Brain microvascular endothelial cell (primary cell): ENCODE measurements at regions not wholly inside any gene's neighbourhood (a gene's known extent, or its start where the extent isn't known, plus 50 kb on each side); places are given as distances from the start of the nearest gene placed in this dataset.
"Not testable (repeated sequence)": the region's sequence is repeated elsewhere in the genome, so short reads cannot be mapped to it uniquely, and the experiment has no call there.

ENCODE experiments used
- DNase-seq: peaks from one replicate; pipeline ENCODE4 v3.0.0-alpha.2; 2020
- H3K27ac ChIP-seq: fragments of 250-450 bp; sonication (Bioruptor Pico); 2 replicates; pipeline ENCODE4 v1.5.1; 2020; ENCODE audit warnings: mild to moderate bottlenecking, moderate library complexity
- H3K27me3 ChIP-seq: fragments of 250-450 bp; sonication (Bioruptor Pico); replicated peaks from 2 replicates; pipeline ENCODE4 v1.5.1; 2020; ENCODE audit warnings: mild to moderate bottlenecking
- H3K36me3 ChIP-seq: fragments of 250-450 bp; sonication (Bioruptor Pico); replicated peaks from 2 replicates; pipeline ENCODE4 v1.5.1; 2020; ENCODE audit warnings: mild to moderate bottlenecking
- H3K4me3 ChIP-seq: 2 replicates; pipeline ENCODE4 v1.5.1; 2011; ENCODE audit warnings: low read depth, mild to moderate bottlenecking, control low read depth, low read length, moderate library complexity
- CTCF ChIP-seq: IDR thresholded peaks from 2 replicates; pipeline ENCODE4 v1.5.1; 2011; ENCODE audit warnings: low read depth, mild to moderate bottlenecking, moderate library complexity, low read length, control low read depth, inconsistent platforms; ENCODE audit errors: missing control alignments
- in situ Hi-C: cut with HindIII; loops from 2 replicates; pipeline ENCODE4 v1.10.0; 2017; ENCODE audit warnings: low sequenced_read_pairs, low pct_ligation_motif_present

- in situ Hi-C loops = no loop called here
Observed at GRCh38 chr12:14200598-14200997, 164.9 kb upstream of the ATF7IP start.

GRCh38 chr12:14201291-14201690, 164.2 kb upstream of the ATF7IP start:
- Histone ChIP-seq H3K4me3 (no peak overlapping the region), H3K27me3 (no peaks in the 10 kb centered on the region), H3K27ac (no peak overlapping the region), H3K36me3 (no peaks in the 10 kb centered on the region)
- TF ChIP-seq CTCF = no peak
- DNase-seq = no peak
- in situ Hi-C loops = no loop called here

More at GRCh38 chr12:14200598-14200997, 164.9 kb upstream of the ATF7IP start:
- no peak for TF ChIP-seq CTCF
- H3K27me3 ChIP-seq = no peaks in the 10 kb centered on the region
- no peak overlapping the region for H3K27ac ChIP-seq
- no peaks in the 10 kb centered on the region for H3K36me3 ChIP-seq
- no peak for DNase-seq
- no peak overlapping the region for H3K4me3 ChIP-seq

GRCh38 chr12:14207905-14208551, 157.5 kb upstream of the ATF7IP start:
- in situ Hi-C loops = no loop called here
- no peak for DNase-seq
- Histone ChIP-seq H3K27me3 (no peaks in the 10 kb centered on the region), H3K27ac (no peak overlapping the region), H3K4me3 (no peak overlapping the region), H3K36me3 (no peaks in the 10 kb centered on the region)
- no peak for TF ChIP-seq CTCF

- Histone ChIP-seq H3K4me3 (no peak overlapping the region), H3K27me3 (no peaks in the 10 kb centered on the region), H3K36me3 (no peaks in the 10 kb centered on the region), H3K27ac (no peak overlapping the region)
- no peak for TF ChIP-seq CTCF
- in situ Hi-C loops = no loop called here
- DNase-seq = no peak
Observed at GRCh38 chr12:14211947-14212387, 153.5 kb upstream of the ATF7IP start.

GRCh38 chr12:14213542-14213941, 151.9 kb upstream of the ATF7IP start:
- H3K36me3 ChIP-seq = no peaks in the 10 kb centered on the region
- H3K4me3 ChIP-seq = no peak overlapping the region
- H3K27ac ChIP-seq = no peak overlapping the region
- in situ Hi-C loops = no loop called here
- no peaks in the 10 kb centered on the region for H3K27me3 ChIP-seq
- no peak for DNase-seq
- no peak for TF ChIP-seq CTCF

- Histone ChIP-seq H3K27ac (no peak overlapping the region), H3K27me3 (no peaks in the 10 kb centered on the region), H3K4me3 (no peak overlapping the region), H3K36me3 (no peaks in the 10 kb centered on the region)
- in situ Hi-C loops = no loop called here
- DNase-seq = no peak
- no peak for TF ChIP-seq CTCF
Observed at GRCh38 chr12:14214495-14214894, 151.0 kb upstream of the ATF7IP start.

GRCh38 chr12:14215949-14216348, 149.5 kb upstream of the ATF7IP start:
- H3K27me3 ChIP-seq, in situ Hi-C loops, H3K27ac ChIP-seq, H3K4me3 ChIP-seq, H3K36me3 ChIP-seq, DNase-seq: not testable (repeated sequence)
